PC-9 (cell line): ENCODE measurements at regions not wholly inside any gene's neighbourhood (a gene's known extent, or its start where the extent isn't known, plus 50 kb on each side); places are given as distances from the start of the nearest gene placed in this dataset.

Experiments used
- BruUV-seq: library from RNA; stranded (reverse); fragments of 400-500 nt; replicated peaks from 2 replicates; lab custom pipeline; 2021; lab: Mats Ljungman, UMichigan
- CTCF ChIA-PET: fragments of 300-600 bp; sonication (Branson Sonifier 250); formaldehyde crosslinking; loops from one replicate; lab custom pipeline; 2022; ENCODE audit warnings: antibody characterized with exemption; lab: Charles Lee
- POLR2A ChIA-PET: fragments of 300-600 bp; sonication (Branson Sonifier 250); formaldehyde crosslinking; loops from one replicate; lab custom pipeline; 2022; ENCODE audit warnings: antibody characterized with exemption; ENCODE audit not compliant: unreplicated experiment; lab: Charles Lee
- DNase-seq, 2 experiments: peaks; one replicate each; pipeline versions ENCODE4 v3.0.0 to v3.0.0-alpha.2; 2015 to 2022; ENCODE audit warnings: mixed read lengths in 1 of 2
- H2AFZ ChIP-seq: fragments of 200-600 bp; sonication (generic); 2 replicates; pipeline ENCODE4 v1.8.1; 2017; ENCODE audit warnings: antibody characterized with exemption
- H3F3A ChIP-seq: fragments of 200-600 bp; sonication (generic); 2 replicates; pipeline ENCODE4 v1.8.1; 2017; ENCODE audit warnings: antibody characterized with exemption, mild to moderate bottlenecking, low read depth; ENCODE audit not compliant: insufficient read depth
- H3K27ac ChIP-seq: fragments of 200-600 bp; sonication (generic); 2 replicates; pipeline ENCODE4 v1.6.1; 2016; ENCODE audit warnings: mixed run types
- H3K27me3 ChIP-seq: fragments of 200-600 bp; sonication (generic); 2 replicates; pipeline ENCODE4 v1.6.1; 2016; ENCODE audit warnings: low read depth, mixed run types; ENCODE audit not compliant: insufficient read depth
- H3K36me3 ChIP-seq: fragments of 200-600 bp; sonication (generic); 2 replicates; pipeline ENCODE4 v1.6.1; 2016; ENCODE audit warnings: low read depth, mixed run types
- H3K4me1 ChIP-seq: fragments of 200-600 bp; sonication (generic); replicated peaks from 2 replicates; pipeline ENCODE4 v1.6.1; 2016; ENCODE audit warnings: mixed run types; ENCODE audit not compliant: insufficient read depth
- H3K4me2 ChIP-seq: fragments of 200-600 bp; sonication (generic); 2 replicates; pipeline ENCODE4 v1.6.1; 2017; ENCODE audit warnings: mixed run types
- H3K4me3 ChIP-seq: fragments of 200-600 bp; sonication (generic); 2 replicates; pipeline ENCODE4 v1.6.1; 2016; ENCODE audit warnings: mixed run types
- H3K79me2 ChIP-seq: fragments of 200-600 bp; sonication (generic); 2 replicates; pipeline ENCODE4 v1.6.1; 2017; ENCODE audit warnings: low read depth, mixed run types
- H3K9me2 ChIP-seq: fragments of 200-600 bp; sonication (generic); 2 replicates; pipeline ENCODE4 v1.8.1; 2017; ENCODE audit warnings: mild to moderate bottlenecking; ENCODE audit not compliant: insufficient read depth
- H3K9me3 ChIP-seq: fragments of 200-600 bp; sonication (generic); 2 replicates; pipeline ENCODE4 v1.8.1; 2016; ENCODE audit warnings: low read depth; ENCODE audit not compliant: insufficient read depth
- H4K20me1 ChIP-seq: fragments of 200-600 bp; sonication (generic); 2 replicates; pipeline ENCODE4 v1.8.1; 2017; ENCODE audit not compliant: insufficient read depth
- CTCF ChIP-seq: fragments of 200-600 bp; sonication (generic); conservative IDR thresholded peaks from 2 replicates; pipeline ENCODE4 v1.6.1; 2017; ENCODE audit warnings: mixed run types, antibody characterized with exemption, mild to moderate bottlenecking, moderate library complexity
- EZH2 ChIP-seq: fragments of 200-600 bp; sonication (generic); IDR thresholded peaks from 2 replicates; pipeline ENCODE4 v1.8.0; 2017; ENCODE audit warnings: antibody characterized with exemption, low read depth
- intact Hi-C: fragments of 100-400 bp; cut with micrococcal nuclease; formaldehyde crosslinking; loops from one replicate; pipeline ENCODE4 v1.10.0; 2022; ENCODE audit not compliant: unreplicated experiment

GRCh38 chr2:179341152-179341866, 76.7 kb upstream of the SESTD1 start:
- no peaks in the 10 kb centered on the region for H3F3A ChIP-seq
- no peak overlapping the region for H3K4me2 ChIP-seq
- no TSS peak for BruUV-seq
- TF ChIP-seq EZH2 = no peak
- no peak for TF ChIP-seq CTCF
- H3K79me2 ChIP-seq = no peaks in the 10 kb centered on the region
- no peak for DNase-seq
- intact Hi-C loops = loop anchor here (2.0 to 10.0 kb wide), 3 partner anchors 409 to 579 kb away; no protein-coding TSS in a partner anchor
- peaks cover 22% of the 10 kb centered on the region for H3K4me1 ChIP-seq
- H3K27me3 ChIP-seq = no peaks in the 10 kb centered on the region
- no peak overlapping the region for H3K27ac ChIP-seq
- ChIA-PET CTCF (interaction anchor here (0.6 to 1.0 kb wide), 3 partner anchors 49 to 109 kb away, joined by 3 to 4 read pairs (median 4); no protein-coding TSS in a partner anchor), POLR2A (interaction anchor here (0.5 kb wide), 2 partner anchors 30 to 73 kb away, joined by 4 to 5 read pairs; no protein-coding TSS in a partner anchor)
- no peaks in the 10 kb centered on the region for H3K9me3 ChIP-seq
- H4K20me1 ChIP-seq = no peaks in the 10 kb centered on the region
- H2AFZ ChIP-seq = 0 out of 2 replicates have a peak overlapping the region, but pooled peaks have one; percentile 6
- H3K36me3 ChIP-seq = no peaks in the 10 kb centered on the region
- no peak overlapping the region for H3K4me3 ChIP-seq
- H3K9me2 ChIP-seq = no peaks in the 10 kb centered on the region

DNA sequence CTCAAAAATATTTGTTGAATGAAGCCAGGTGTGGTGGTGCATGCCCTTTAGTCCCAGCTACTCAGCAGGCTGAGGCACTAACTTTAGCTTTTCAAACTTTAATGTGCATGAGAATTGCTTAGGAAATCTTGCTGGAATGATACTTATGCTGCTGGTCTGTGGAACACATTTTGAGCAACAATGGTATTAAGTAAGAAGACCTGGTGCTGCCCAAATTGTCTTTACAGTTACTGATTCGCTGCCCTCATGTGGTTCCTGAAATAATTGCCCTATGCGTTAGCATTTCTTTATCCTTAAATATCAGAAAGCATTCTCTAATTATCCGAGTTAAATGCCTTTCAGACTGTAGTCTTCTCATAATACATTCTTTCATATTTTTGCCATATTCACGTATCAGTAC, 76.0 kb upstream of the SESTD1 start:
- ChIA-PET POLR2A (no interaction called here), CTCF (interaction anchor here (0.6 to 1.0 kb wide), 2 partner anchors 26 to 72 kb away, joined by 3 read pairs; no protein-coding TSS in a partner anchor)
- peaks cover 22% of the 10 kb centered on the region for H3K4me1 ChIP-seq
- TF ChIP-seq CTCF = peak; percentile 72
- TF ChIP-seq EZH2 = no peak
- H3K4me2 ChIP-seq = no peak overlapping the region
- no peaks in the 10 kb centered on the region for H3F3A ChIP-seq
- BruUV-seq = no TSS peak
- H3K9me2 ChIP-seq = no peaks in the 10 kb centered on the region
- intact Hi-C loops = loop anchor here (1.0 to 10.0 kb wide), 5 partner anchors 76 to 578 kb away; partner anchors contain the start of gene SESTD1
- no peaks in the 10 kb centered on the region for H3K36me3 ChIP-seq
- no peak overlapping the region for H3K4me3 ChIP-seq
- H4K20me1 ChIP-seq = no peaks in the 10 kb centered on the region
- DNase-seq = peak in 1 of 2 experiments; percentile 35
- H2AFZ ChIP-seq = no peak overlapping the region
- no peaks in the 10 kb centered on the region for H3K79me2 ChIP-seq
- no peaks in the 10 kb centered on the region for H3K27me3 ChIP-seq
- no peaks in the 10 kb centered on the region for H3K9me3 ChIP-seq
- no peak overlapping the region for H3K27ac ChIP-seq

- CTCF ChIA-PET = no interaction called here
- H3K79me2 ChIP-seq = no peaks in the 10 kb centered on the region
- DNase-seq = no peak
- no peaks in the 10 kb centered on the region for H3K36me3 ChIP-seq
- no peaks in the 10 kb centered on the region for H3K27me3 ChIP-seq
- H3F3A ChIP-seq = no peaks in the 10 kb centered on the region
- POLR2A ChIA-PET = interaction anchor here (0.6 to 0.7 kb wide), 2 partner anchors 76 to 175 kb away, joined by 4 to 6 read pairs; no protein-coding TSS in a partner anchor
- H4K20me1 ChIP-seq = no peaks in the 10 kb centered on the region
- no peak overlapping the region for H2AFZ ChIP-seq
- no peak for TF ChIP-seq CTCF
- no peak for TF ChIP-seq EZH2
- no TSS peak for BruUV-seq
- H3K4me1 ChIP-seq = peaks cover 10% of the 10 kb centered on the region
- H3K4me3 ChIP-seq = no peak overlapping the region
- H3K9me3 ChIP-seq = no peaks in the 10 kb centered on the region
- H3K4me2 ChIP-seq = no peak overlapping the region
- H3K9me2 ChIP-seq = no peaks in the 10 kb centered on the region
- intact Hi-C loops = no loop called here
- no peak overlapping the region for H3K27ac ChIP-seq
These were observed 74.0 kb upstream of the SESTD1 start for GRCh38 chr2:179338681-179339080.
